ENCODE measurements at regions not wholly inside any gene's neighbourhood (a gene's known extent, or its start where the extent isn't known, plus 50 kb on each side); places are given as distances from the start of the nearest gene placed in this dataset.
"Not testable (repeated sequence)": the region's sequence is repeated elsewhere in the genome, so short reads cannot be mapped to it uniquely, and the experiment has no call there.

GRCh38 chr6:113190170-113190569 is 667.0 kb upstream of the MARCKS start:
- DNase-seq (ENCODE audit: low read depth), result no peak

- no peak for DNase-seq (ENCODE audit: low read depth)
Measured at GRCh38 chr6:113194090-113194489, 663.1 kb upstream of the MARCKS start.

- DNase-seq (ENCODE audit: low read depth), result no peak
Measured at GRCh38 chr6:113202852-113203714, 654.1 kb upstream of the MARCKS start.

- no peak for DNase-seq (ENCODE audit: low read depth)
Measured at GRCh38 chr6:113203715-113204110, 653.4 kb upstream of the MARCKS start.

- no peak for DNase-seq (ENCODE audit: low read depth)
Measured at GRCh38 chr6:113205553-113205952, 651.6 kb upstream of the MARCKS start.

- DNase-seq (ENCODE audit: low read depth), result no peak
Measured at GRCh38 chr6:113208726-113209125, 648.4 kb upstream of the MARCKS start.

- DNase-seq (ENCODE audit: low read depth), result no peak
Measured at GRCh38 chr6:113209315-113209714, 647.8 kb upstream of the MARCKS start.

GRCh38 chr6:113211170-113211569 is 646.0 kb upstream of the MARCKS start:
- no peak for DNase-seq (ENCODE audit: low read depth)

- DNase-seq (ENCODE audit: low read depth), result peak; percentile 4
Measured at GRCh38 chr6:113219783-113220182, 637.4 kb upstream of the MARCKS start.

GRCh38 chr6:113220832-113221231 is 636.3 kb upstream of the MARCKS start:
- DNase-seq (ENCODE audit: low read depth), result no peak

GRCh38 chr6:113221850-113222249 is 635.3 kb upstream of the MARCKS start:
- no peak for DNase-seq (ENCODE audit: low read depth)

GRCh38 chr6:113246186-113246585 is 611.0 kb upstream of the MARCKS start:
- no peak for DNase-seq (ENCODE audit: low read depth)

GRCh38 chr6:113248532-113248931 is 608.6 kb upstream of the MARCKS start:
- DNase-seq (ENCODE audit: low read depth), result no peak

GRCh38 chr6:113254194-113254593 is 603.0 kb upstream of the MARCKS start:
- not testable (repeated sequence) for DNase-seq (ENCODE audit: low read depth)

- DNase-seq (ENCODE audit: low read depth), result no peak
Measured at GRCh38 chr6:113258771-113259170, 598.4 kb upstream of the MARCKS start.

GRCh38 chr6:113271437-113271836 is 585.7 kb upstream of the MARCKS start:
- no peak for DNase-seq (ENCODE audit: low read depth)

GRCh38 chr6:113276601-113277000 is 580.5 kb upstream of the MARCKS start:
- DNase-seq (ENCODE audit: low read depth), result no peak

GRCh38 chr6:113277111-113277510 is 580.0 kb upstream of the MARCKS start:
- no peak for DNase-seq (ENCODE audit: low read depth)

- DNase-seq (ENCODE audit: low read depth), result no peak
Measured at GRCh38 chr6:113281014-113281413, 576.1 kb upstream of the MARCKS start.

GRCh38 chr6:113281431-113281830 is 575.7 kb upstream of the MARCKS start:
- DNase-seq (ENCODE audit: low read depth), result no peak

GRCh38 chr6:113287396-113287795 is 569.7 kb upstream of the MARCKS start:
- DNase-seq (ENCODE audit: low read depth), result no peak

- DNase-seq (ENCODE audit: low read depth), result no peak
Measured at GRCh38 chr6:113288409-113288808, 568.7 kb upstream of the MARCKS start.

GRCh38 chr6:113289166-113289565 is 568.0 kb upstream of the MARCKS start:
- no peak for DNase-seq (ENCODE audit: low read depth)

- no peak for DNase-seq (ENCODE audit: low read depth)
Measured at GRCh38 chr6:113290684-113291083, 566.5 kb upstream of the MARCKS start.
